GM12891 (cell line): ENCODE measurements at regions not wholly inside any gene's neighbourhood (a gene's known extent, or its start where the extent isn't known, plus 50 kb on each side); places are given as distances from the start of the nearest gene placed in this dataset.
"Not testable (repeated sequence)": the region's sequence is repeated elsewhere in the genome, so short reads cannot be mapped to it uniquely, and the experiment has no call there.

Experiments
- DNase-seq: peaks from one replicate; pipeline ENCODE4 v3.0.0; 2011; ENCODE audit warnings: low spot score; ENCODE audit not compliant: insufficient read length
- FAIRE-seq: peaks from 2 replicates; lab custom pipeline; 2011; peaks lifted over from hg19 to GRCh38; lab: Jason Lieb, UNC
- PAX5 ChIP-seq: IDR thresholded peaks from 2 replicates; pipeline ENCODE4 v1.6.1; 2011; ENCODE audit warnings: low read length, moderate library complexity, mild to moderate bottlenecking; ENCODE audit not compliant: insufficient read depth, severe bottlenecking
- POLR2A ChIP-seq: IDR thresholded peaks from 2 replicates; pipeline ENCODE4 v1.6.1; 2011; ENCODE audit warnings: low read depth, low read length, control low read depth
- POLR2AphosphoS5 ChIP-seq: IDR thresholded peaks from 2 replicates; pipeline ENCODE4 v1.6.1; 2011; ENCODE audit warnings: low read depth, low read length, control low read depth
- POU2F2 ChIP-seq: IDR thresholded peaks from 2 replicates; pipeline ENCODE4 v1.6.1; 2011; ENCODE audit warnings: low read depth, mild to moderate bottlenecking, control low read depth, low read length, moderate library complexity
- SPI1 ChIP-seq: IDR thresholded peaks from 2 replicates; pipeline ENCODE4 v1.6.1; 2011; ENCODE audit warnings: low read depth, low read length, control low read depth
- TAF1 ChIP-seq: IDR thresholded peaks from 2 replicates; pipeline ENCODE4 v1.6.1; 2011; ENCODE audit warnings: low read depth, low read length, control low read depth

DNA sequence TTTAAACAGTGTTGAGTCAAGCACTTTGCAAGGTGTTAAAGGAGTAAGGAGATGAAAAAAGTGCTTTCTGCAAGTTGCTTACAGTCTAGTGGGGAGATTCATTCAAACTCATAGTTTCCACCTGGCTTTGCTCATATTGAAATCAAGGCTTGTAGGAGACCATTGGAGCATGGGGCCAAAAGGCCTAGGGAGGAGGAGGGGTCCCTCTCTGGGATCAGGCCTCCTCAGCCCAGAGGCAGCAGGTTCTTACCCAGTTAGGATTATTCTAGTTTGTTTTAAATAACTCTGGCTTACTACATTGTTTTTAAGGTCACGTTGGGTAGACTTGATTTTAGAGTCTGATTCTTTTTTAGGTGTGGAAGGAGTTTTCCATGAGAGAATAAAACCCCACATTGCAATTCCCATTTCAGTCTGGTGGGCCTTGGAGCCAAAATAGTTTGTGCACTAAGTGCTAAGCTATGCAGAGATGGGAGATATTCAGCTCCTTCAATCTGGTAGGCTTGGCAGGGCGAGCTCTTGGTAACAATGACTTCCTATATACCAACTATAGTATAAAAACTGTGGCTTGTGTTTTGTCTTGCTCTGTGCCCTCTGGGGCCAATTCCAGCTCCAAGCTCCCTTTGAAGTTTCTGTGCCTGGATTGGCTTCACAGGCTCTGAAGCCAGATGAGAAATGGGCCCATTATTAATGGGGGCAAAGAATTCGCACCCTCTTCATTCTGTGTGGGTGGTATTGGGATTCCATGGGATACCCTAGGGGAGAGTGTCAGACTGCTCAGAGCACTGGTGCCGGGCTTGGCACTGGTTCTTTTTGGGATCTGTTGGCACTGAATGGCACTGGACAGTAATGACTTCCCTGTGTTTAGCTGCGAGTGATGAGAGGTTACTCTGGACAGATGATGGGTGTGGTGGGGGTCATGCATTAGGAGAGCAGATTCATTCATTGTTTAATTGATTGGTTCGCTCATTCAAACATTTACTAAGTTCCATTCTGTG lies 301.1 kb downstream of the MYCN start:
- no peak for TF ChIP-seq TAF1
- TF ChIP-seq PAX5: no peak
- TF ChIP-seq SPI1: no peak
- no peak for TF ChIP-seq POLR2AphosphoS5
- no peak for FAIRE-seq
- DNase-seq: no peak

DNA sequence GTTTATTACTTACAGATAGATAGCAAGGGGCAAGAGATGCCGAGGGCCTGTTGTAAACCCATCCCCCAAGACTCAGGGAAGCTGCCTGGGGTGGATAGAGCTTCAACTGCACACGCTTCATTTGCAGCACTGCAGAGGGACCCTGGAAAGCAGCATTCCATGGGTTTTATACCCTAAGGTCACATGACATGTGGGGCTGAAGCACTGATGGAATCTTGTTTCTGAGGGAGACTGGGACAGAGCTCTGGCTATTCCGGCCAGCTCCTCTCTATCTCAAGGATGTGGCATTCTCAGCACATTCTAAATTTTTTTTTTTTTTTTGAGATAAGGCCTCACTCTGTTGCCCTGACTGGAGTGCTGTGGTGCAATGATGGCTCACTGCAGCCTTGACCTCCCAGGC lies 300.1 kb downstream of the MYCN start:
- DNase-seq (no peak), FAIRE-seq (no peak)
- TF ChIP-seq POLR2AphosphoS5 (no peak), PAX5 (no peak), POLR2A (no peak), SPI1 (no peak), TAF1 (no peak), POU2F2 (no peak)

DNA sequence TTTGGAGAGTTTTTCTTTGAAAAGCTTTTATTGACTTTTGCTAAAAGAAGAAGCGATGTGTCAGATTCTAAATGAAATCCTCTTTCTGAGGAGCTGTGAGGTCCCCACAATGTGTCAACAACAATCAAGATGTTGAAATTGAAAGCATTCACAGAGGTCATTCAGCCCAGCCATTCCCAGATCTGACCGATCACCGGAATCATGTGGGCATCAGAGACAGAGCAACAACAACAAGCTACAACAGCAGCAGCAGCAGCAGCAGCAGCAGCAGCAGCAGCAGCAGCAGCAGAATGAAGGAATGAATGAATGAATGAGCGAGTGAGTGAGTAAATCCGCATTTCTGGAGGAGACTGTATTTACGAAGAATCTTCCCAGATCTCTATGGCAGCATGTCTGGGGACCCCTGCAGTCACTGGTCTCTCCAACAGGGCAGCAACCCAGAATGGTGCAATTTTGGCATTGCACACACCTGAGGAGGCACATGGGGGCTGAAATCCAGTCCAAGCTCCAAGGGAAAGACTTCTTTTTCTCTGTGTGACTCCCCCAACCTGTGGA lies 299.0 kb downstream of the MYCN start:
- no peak for DNase-seq
- no peak for FAIRE-seq
- TF ChIP-seq POLR2A: no peak
- TF ChIP-seq PAX5: no peak
- TF ChIP-seq POU2F2: no peak
- TF ChIP-seq SPI1: no peak
- TF ChIP-seq POLR2AphosphoS5: no peak
- no peak for TF ChIP-seq TAF1

DNA sequence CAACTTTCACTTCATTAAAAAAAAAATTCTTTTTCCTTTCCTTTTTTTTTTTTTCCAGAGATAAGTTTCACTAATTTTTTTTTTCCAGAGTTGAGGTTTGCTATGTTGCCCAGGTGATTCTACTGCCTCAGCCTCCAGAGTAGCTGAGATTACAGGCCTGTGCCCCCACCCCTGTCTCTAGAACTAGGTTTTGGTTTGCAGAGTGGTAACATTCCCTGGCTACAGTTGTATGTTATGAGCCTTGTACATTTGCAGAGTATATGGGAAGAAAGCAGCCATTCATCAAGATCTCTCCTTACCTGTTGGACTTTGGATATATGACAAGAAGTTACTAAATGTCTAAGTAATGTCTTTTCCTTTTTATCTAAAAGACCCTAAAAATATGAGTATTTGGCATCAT lies 298.4 kb downstream of the MYCN start:
- no peak for TF ChIP-seq SPI1
- no peak for TF ChIP-seq POU2F2
- no peak for TF ChIP-seq POLR2A
- no peak for FAIRE-seq

DNA sequence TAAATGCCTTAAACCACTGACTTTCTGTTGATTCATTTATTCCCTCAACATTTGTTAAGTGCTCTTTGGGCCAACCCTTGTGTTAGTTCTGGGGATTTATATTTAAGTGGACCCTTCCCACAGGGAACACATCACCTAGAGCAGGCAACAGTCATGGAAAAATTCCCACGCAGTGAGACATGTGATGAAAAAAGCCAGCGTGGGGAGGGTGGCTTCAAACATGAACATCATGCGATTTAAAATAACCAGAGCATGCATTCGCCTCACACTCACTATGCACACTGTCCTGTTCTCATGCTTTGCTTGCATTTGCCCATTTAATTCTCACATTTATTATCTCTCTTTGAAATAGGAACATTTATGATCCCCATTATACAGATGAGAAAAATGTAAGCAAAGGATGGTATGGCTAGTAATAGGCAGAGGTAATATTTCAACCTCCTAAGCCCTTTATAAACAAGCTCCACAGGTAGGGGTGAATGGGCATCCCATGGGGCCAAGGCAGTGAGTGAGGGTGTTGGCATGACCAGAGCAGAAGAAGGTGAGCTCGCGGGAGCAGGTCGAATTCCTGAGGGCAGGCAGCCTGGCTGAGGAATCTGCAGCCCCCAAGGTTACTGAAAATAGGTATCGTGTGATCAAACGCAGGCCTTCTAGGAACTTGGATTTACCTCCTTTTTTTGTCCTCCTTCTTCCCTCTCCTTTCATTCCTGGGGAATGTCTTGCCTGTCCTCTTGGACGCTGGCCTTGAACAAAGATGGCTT lies 297.8 kb downstream of the MYCN start:
- FAIRE-seq: no peak
- no peak for DNase-seq
- no peak for TF ChIP-seq PAX5
- TF ChIP-seq SPI1: no peak
- TF ChIP-seq POU2F2: no peak
- TF ChIP-seq POLR2A: no peak
- no peak for TF ChIP-seq TAF1
- no peak for TF ChIP-seq POLR2AphosphoS5

More for the DNA sequence above, 298.4 kb downstream of the MYCN start:
- DNase-seq: no peak

DNA sequence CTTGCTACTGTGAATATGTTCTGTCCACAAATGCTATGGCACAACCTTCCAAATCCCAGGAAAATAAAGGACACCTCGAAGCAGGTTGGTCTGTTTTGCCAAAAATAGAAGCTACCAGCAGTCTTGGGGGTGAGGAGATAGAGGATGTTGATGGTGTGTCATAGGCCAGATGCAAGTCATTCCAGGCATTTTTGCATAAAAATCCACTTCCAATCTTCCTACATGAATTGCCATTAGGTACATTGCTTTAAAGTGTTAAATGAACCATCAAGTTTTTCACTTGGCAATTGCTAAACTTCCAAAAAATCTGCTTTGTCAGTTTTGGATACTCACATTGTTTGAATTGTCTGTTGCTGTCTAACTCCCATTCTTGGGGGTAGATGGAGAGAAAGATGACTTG lies 295.4 kb downstream of the MYCN start:
- TF ChIP-seq TAF1 (no peak), PAX5 (no peak), POU2F2 (no peak), SPI1 (no peak), POLR2A (no peak), POLR2AphosphoS5 (no peak)
- FAIRE-seq: no peak

DNA sequence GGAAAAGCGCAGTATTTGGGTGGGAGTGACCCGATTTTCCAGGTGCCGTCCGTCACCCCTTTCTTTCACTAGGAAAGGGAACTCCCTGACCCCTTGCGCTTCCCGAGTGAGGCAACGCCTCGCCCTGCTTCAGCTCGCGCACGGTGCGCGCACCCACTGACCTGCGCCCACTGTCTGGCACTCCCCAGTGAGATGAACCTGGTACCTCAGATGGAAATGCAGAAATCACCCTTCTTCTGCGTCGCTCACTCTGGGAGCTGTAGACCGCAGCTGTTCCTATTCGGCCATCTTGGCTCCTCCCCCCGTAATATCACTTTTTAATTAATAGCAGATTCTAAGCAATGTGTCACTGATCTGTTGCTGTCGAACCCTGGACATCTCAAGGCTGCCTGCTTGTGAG lies 294.9 kb downstream of the MYCN start:
- FAIRE-seq, DNase-seq: not testable (repeated sequence)

More for the DNA sequence above, 295.4 kb downstream of the MYCN start:
- DNase-seq: no peak

DNA sequence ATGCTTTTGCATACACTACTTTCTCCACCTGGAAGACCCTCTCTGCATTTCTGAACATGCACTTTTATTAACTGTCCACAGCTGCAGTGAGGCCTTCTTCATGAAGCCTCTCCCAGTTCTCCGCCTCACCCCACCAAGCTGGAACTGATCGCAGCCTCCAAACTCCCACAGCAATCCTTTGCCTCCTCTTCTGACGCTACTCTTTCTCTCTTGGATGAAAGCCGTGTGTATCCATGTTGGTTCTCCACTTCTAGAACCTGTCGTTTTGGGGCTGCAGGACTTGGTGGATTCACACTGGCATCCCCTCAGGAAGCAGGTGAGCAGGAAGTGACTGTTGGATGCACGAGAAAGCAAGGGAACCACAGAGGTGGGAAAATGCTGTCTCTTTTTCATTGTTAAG lies 288.6 kb downstream of the MYCN start:
- no peak for FAIRE-seq
- no peak for DNase-seq
- no peak for TF ChIP-seq POLR2AphosphoS5
- TF ChIP-seq POU2F2: no peak
- no peak for TF ChIP-seq SPI1
- no peak for TF ChIP-seq TAF1
- TF ChIP-seq POLR2A: no peak
- no peak for TF ChIP-seq PAX5

DNA sequence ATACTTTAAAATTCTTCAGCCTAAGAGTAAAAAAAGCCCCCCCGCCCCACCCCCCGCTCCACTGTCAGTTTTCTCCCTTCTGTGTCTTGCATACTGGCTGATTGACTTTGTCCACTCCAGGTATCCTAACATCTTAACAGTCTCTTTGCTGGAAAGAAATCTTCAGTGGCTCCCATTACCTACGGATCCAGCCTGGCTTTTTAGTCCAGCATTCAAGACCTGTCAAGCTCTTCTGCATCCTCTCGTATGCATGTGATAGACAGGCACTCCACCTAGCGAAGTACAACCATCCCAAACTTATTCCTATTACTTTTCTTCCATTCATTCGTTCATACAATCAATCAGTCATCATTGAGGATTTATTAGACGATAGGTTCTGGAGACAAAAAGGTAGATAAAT lies 288.1 kb downstream of the MYCN start:
- TF ChIP-seq POU2F2: no peak
- TF ChIP-seq SPI1: no peak
- TF ChIP-seq POLR2AphosphoS5: no peak
- no peak for TF ChIP-seq PAX5
- no peak for TF ChIP-seq POLR2A
- no peak for TF ChIP-seq TAF1
- FAIRE-seq: no peak
- no peak for DNase-seq
